ENCODE measurements at regions not wholly inside any gene's neighbourhood (a gene's known extent, or its start where the extent isn't known, plus 50 kb on each side); places are given as distances from the start of the nearest gene placed in this dataset.

DNA sequence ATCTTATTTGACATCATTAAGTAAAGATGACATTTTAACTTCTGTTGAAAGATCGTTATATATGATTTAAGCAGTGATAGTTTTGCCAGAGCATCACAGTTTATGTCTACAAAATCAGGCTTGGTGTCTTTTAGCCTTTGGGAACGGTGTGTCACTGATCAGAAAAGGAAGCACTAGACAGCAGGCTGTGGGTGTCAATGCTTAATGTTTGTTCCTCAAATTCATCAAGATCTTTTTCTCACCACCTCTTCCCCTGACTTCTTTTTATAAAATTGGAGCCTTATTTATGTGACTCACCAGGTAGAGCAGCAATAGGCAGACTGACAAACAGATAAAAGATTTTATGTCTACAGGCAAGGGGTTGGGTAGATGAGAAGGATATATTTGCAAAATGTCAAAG, 1558.5 kb downstream of the EFNB2 start:
- TF ChIP-seq POLR2A (IDR thresholded peaks at IDR 0.05; ENCODE audit: borderline replicate concordance, extremely low read depth, insufficient read depth, insufficient read length) (no peak), SIN3A (IDR thresholded peaks at IDR 0.05; ENCODE audit: low read depth) (no peak)
- TF ChIP-seq, protein P1, sequence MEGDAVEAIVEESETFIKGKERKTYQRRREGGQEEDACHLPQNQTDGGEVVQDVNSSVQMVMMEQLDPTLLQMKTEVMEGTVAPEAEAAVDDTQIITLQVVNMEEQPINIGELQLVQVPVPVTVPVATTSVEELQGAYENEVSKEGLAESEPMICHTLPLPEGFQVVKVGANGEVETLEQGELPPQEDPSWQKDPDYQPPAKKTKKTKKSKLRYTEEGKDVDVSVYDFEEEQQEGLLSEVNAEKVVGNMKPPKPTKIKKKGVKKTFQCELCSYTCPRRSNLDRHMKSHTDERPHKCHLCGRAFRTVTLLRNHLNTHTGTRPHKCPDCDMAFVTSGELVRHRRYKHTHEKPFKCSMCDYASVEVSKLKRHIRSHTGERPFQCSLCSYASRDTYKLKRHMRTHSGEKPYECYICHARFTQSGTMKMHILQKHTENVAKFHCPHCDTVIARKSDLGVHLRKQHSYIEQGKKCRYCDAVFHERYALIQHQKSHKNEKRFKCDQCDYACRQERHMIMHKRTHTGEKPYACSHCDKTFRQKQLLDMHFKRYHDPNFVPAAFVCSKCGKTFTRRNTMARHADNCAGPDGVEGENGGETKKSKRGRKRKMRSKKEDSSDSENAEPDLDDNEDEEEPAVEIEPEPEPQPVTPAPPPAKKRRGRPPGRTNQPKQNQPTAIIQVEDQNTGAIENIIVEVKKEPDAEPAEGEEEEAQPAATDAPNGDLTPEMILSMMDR (IDR thresholded peaks at IDR 0.05 in 2 of 3, conservative IDR thresholded peaks at IDR 0.05 in 1 of 3; ENCODE audit: borderline replicate concordance in 1 of 3, insufficient read depth in 1 of 3, low read depth in 2 of 3, low read length in 2 of 3), result no peak

Measured in HCT116 (cell line).